ENCODE measurements at regions not wholly inside any gene's neighbourhood (a gene's known extent, or its start where the extent isn't known, plus 50 kb on each side); places are given as distances from the start of the nearest gene placed in this dataset.

- no peak overlapping the region for H3K27ac Mint-ChIP-seq
- no peak for ATAC-seq
- H3K36me3 Mint-ChIP-seq: no peaks in the 10 kb centered on the region
- no peak overlapping the region for H3K4me3 Mint-ChIP-seq
- no peaks in the 10 kb centered on the region for H3K4me1 Mint-ChIP-seq
- no peaks in the 10 kb centered on the region for H3K27me3 Mint-ChIP-seq
- H3K9me3 Mint-ChIP-seq: no peaks in the 10 kb centered on the region
Observed at GRCh38 chr10:58048936-58049335, 218.8 kb downstream of the IPMK start.

- no peak overlapping the region for H3K4me3 Mint-ChIP-seq
- H3K36me3 Mint-ChIP-seq: no peaks in the 10 kb centered on the region
- H3K4me1 Mint-ChIP-seq: no peaks in the 10 kb centered on the region
- no peak for ATAC-seq
- H3K27ac Mint-ChIP-seq: no peak overlapping the region
- peaks cover 5% of the 10 kb centered on the region for H3K9me3 Mint-ChIP-seq
- no peaks in the 10 kb centered on the region for H3K27me3 Mint-ChIP-seq
Observed at GRCh38 chr10:58044072-58044471, 223.6 kb downstream of the IPMK start.

DNA sequence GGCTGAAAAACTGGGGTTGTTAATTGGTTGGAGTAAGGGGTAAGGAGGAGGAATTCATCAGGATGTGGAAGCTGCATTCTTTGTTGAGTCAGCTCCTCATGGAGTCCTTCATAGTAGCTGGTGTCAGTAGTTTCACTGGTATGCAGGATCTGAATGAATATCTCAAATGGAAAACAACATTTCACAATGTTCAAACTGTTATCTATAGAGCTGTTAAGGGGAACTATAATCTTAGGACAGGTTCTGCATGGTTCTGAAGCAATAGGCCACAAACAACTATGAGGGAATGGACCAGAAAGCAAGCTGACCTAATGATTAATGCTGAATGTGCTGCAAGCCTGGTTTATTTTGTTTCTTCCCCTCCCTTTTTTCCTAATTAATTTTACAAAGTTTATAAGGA is 225.8 kb downstream of the IPMK start:
- H3K36me3 Mint-ChIP-seq: no peaks in the 10 kb centered on the region
- ATAC-seq: no peak
- H3K27me3 Mint-ChIP-seq: no peaks in the 10 kb centered on the region
- H3K4me1 Mint-ChIP-seq: no peaks in the 10 kb centered on the region
- no peak overlapping the region for H3K4me3 Mint-ChIP-seq
- peaks cover 5% of the 10 kb centered on the region for H3K9me3 Mint-ChIP-seq
- H3K27ac Mint-ChIP-seq: no peak overlapping the region

- Mint-ChIP-seq H3K27ac (no peak overlapping the region), H3K4me1 (no peaks in the 10 kb centered on the region), H3K9me3 (no peaks in the 10 kb centered on the region), H3K4me3 (no peak overlapping the region), H3K27me3 (no peaks in the 10 kb centered on the region), H3K36me3 (no peaks in the 10 kb centered on the region)
- ATAC-seq: no peak
Observed at GRCh38 chr10:58030208-58030607, 237.5 kb downstream of the IPMK start.

- H3K27me3 Mint-ChIP-seq: no peaks in the 10 kb centered on the region
- H3K4me1 Mint-ChIP-seq: no peaks in the 10 kb centered on the region
- H3K36me3 Mint-ChIP-seq: no peaks in the 10 kb centered on the region
- no peak for ATAC-seq
- no peaks in the 10 kb centered on the region for H3K9me3 Mint-ChIP-seq
- no peak overlapping the region for H3K4me3 Mint-ChIP-seq
- H3K27ac Mint-ChIP-seq: no peak overlapping the region
Observed at GRCh38 chr10:58028597-58029366, 238.9 kb downstream of the IPMK start.

DNA sequence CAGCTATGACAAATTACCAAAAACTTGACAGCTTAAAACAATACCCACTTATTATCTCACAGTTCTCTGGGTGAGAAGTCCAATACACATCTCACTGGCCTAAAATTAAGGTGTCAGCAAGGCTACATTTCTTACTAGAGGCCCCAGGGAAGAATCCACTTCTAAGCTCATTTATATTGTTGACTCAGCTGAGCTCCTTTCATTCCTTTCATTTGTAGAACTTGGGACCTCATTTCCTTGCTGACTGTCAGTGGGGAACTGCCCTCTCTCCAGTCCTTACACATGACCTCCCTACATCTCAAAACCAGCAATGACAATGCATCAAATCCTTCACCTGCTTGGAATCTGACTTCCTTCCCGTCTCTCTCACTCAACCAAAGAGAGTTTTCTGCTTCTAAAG is 240.3 kb downstream of the IPMK start:
- no peak for ATAC-seq
- no peaks in the 10 kb centered on the region for H3K36me3 Mint-ChIP-seq
- H3K27ac Mint-ChIP-seq: no peak overlapping the region
- no peaks in the 10 kb centered on the region for H3K27me3 Mint-ChIP-seq
- no peaks in the 10 kb centered on the region for H3K9me3 Mint-ChIP-seq
- H3K4me1 Mint-ChIP-seq: no peaks in the 10 kb centered on the region
- no peak overlapping the region for H3K4me3 Mint-ChIP-seq

DNA sequence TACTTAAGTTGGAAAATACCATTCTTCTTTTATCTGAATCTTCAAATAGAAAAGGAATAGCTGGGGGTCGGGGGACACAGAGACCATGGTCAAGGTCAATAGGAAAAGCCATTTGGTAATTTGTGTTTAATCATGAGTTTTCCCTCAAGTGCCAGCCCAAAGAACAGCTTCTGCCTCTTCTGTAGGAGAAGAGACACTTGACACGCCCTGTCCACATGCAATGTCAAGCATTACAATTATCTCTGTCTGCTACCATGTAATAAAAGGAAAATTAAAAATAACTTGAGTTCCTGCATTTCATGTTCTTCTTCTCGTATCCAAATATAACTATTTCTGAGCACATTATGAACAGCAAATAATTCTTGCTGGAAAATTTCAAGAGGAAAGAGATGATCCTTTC is 241.7 kb downstream of the IPMK start:
- Mint-ChIP-seq H3K36me3 (no peaks in the 10 kb centered on the region), H3K27me3 (no peaks in the 10 kb centered on the region), H3K9me3 (no peaks in the 10 kb centered on the region), H3K4me3 (no peak overlapping the region), H3K4me1 (no peaks in the 10 kb centered on the region), H3K27ac (no peak overlapping the region)
- no peak for ATAC-seq

GRCh38 chr10:58023341-58024073 is 244.2 kb downstream of the IPMK start:
- H3K4me3 Mint-ChIP-seq: no peak overlapping the region
- no peaks in the 10 kb centered on the region for H3K4me1 Mint-ChIP-seq
- no peaks in the 10 kb centered on the region for H3K36me3 Mint-ChIP-seq
- no peaks in the 10 kb centered on the region for H3K27me3 Mint-ChIP-seq
- no peak overlapping the region for H3K27ac Mint-ChIP-seq
- no peak for ATAC-seq
- H3K9me3 Mint-ChIP-seq: peaks cover 2% of the 10 kb centered on the region

- Mint-ChIP-seq H3K27ac (no peak overlapping the region), H3K4me1 (no peaks in the 10 kb centered on the region), H3K36me3 (no peaks in the 10 kb centered on the region), H3K9me3 (peaks cover 2% of the 10 kb centered on the region), H3K4me3 (no peak overlapping the region), H3K27me3 (no peaks in the 10 kb centered on the region)
- no peak for ATAC-seq
Observed at GRCh38 chr10:58019863-58020537, 247.7 kb downstream of the IPMK start.

GRCh38 chr10:58017719-58018367 is 249.9 kb downstream of the IPMK start:
- H3K9me3 Mint-ChIP-seq: peaks cover 2% of the 10 kb centered on the region
- ATAC-seq: no peak
- no peaks in the 10 kb centered on the region for H3K4me1 Mint-ChIP-seq
- H3K27ac Mint-ChIP-seq: no peak overlapping the region
- no peaks in the 10 kb centered on the region for H3K27me3 Mint-ChIP-seq
- H3K36me3 Mint-ChIP-seq: no peaks in the 10 kb centered on the region
- H3K4me3 Mint-ChIP-seq: no peak overlapping the region

DNA sequence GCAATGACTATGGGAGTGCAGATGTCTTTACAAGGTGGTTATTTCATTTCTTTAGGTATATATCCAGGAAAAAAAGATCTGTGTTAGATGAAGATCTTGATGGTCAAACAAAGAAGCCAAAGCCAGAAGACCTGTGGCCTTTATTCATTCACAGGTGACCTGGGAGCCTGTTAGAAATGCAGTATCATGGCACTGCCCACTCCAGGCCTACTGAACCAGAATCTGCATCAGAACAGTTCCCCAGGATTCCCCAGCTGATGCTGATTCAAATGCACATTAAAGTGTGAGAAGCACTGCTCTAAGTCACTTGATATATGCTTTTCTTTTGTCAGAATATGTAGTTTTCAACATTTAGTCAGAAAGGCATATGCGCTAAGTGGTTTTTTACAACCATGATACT is 251.1 kb downstream of the IPMK start:
- Mint-ChIP-seq H3K27me3 (no peaks in the 10 kb centered on the region), H3K27ac (no peak overlapping the region)
- no peak for ATAC-seq

GRCh38 chr10:58014436-58014835 is 253.3 kb downstream of the IPMK start:
- no peaks in the 10 kb centered on the region for H3K27me3 Mint-ChIP-seq
- no peaks in the 10 kb centered on the region for H3K9me3 Mint-ChIP-seq
- H3K36me3 Mint-ChIP-seq: no peaks in the 10 kb centered on the region
- no peak overlapping the region for H3K27ac Mint-ChIP-seq
- no peaks in the 10 kb centered on the region for H3K4me1 Mint-ChIP-seq
- ATAC-seq: no peak
- no peak overlapping the region for H3K4me3 Mint-ChIP-seq

More for the DNA sequence above, 251.1 kb downstream of the IPMK start:
- Mint-ChIP-seq H3K36me3 (no peaks in the 10 kb centered on the region), H3K4me1 (no peaks in the 10 kb centered on the region), H3K9me3 (peaks cover 2% of the 10 kb centered on the region), H3K4me3 (no peak overlapping the region)

GRCh38 chr10:58013406-58013805 is 254.3 kb downstream of the IPMK start:
- H3K27ac Mint-ChIP-seq: no peak overlapping the region
- ATAC-seq: no peak
- no peaks in the 10 kb centered on the region for H3K4me1 Mint-ChIP-seq
- no peaks in the 10 kb centered on the region for H3K36me3 Mint-ChIP-seq
- H3K4me3 Mint-ChIP-seq: no peak overlapping the region
- no peaks in the 10 kb centered on the region for H3K27me3 Mint-ChIP-seq
- H3K9me3 Mint-ChIP-seq: no peaks in the 10 kb centered on the region

DNA sequence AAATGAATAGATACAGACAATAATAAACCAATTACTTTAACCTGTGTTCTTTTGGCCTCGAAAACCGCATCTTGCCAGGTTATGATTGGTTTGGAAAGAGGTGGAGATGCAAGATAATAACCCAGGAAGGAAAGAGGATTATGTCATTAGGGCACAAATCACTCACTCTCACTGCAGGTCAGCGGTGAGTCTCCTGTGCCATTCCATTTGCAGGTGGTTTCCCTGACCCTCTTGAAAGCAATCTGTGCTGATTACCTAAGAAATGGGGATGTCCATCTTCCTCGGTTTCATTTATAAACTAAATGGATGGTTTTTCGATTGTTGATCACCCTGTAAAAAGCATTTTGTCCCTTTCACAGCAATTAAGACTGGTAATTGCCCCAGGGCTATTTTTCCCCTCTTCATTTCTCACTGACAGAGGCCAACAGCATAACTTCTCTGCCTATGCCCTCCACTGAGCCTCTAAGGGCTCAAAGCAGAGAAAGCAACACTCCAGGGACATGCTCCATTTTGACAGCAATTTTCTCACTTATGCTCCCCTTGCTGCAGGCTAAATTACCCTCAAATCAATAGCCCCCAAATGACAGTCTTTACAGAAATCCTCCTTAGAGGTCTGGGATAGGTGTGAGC is 257.5 kb downstream of the IPMK start:
- Mint-ChIP-seq H3K9me3 (no peaks in the 10 kb centered on the region), H3K36me3 (no peaks in the 10 kb centered on the region), H3K27ac (no peak overlapping the region), H3K27me3 (no peaks in the 10 kb centered on the region), H3K4me3 (no peak overlapping the region), H3K4me1 (no peaks in the 10 kb centered on the region)
- ATAC-seq: no peak

DNA sequence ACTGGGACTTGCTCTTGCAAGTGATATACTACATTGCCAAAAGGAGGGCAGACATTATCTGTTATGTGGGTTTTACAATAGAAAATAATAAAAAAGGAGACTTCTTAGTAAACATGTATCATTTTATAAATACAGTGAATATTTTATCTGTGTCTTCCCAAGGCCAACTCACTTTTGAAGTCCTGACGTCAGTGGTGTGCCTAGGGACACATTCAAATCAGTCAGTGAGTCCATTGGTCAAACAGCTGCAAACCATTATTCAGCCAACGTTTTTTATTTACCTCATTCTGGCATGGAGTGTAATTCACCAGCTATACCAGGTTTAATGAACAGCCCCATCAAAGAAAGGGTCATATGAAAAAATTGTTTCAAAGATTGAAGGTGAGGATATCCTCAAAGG is 263.7 kb downstream of the IPMK start:
- Mint-ChIP-seq H3K36me3 (no peaks in the 10 kb centered on the region), H3K9me3 (no peaks in the 10 kb centered on the region), H3K27ac (no peak overlapping the region), H3K4me1 (no peaks in the 10 kb centered on the region), H3K27me3 (no peaks in the 10 kb centered on the region), H3K4me3 (no peak overlapping the region)
- no peak for ATAC-seq

Data from stimulated activated memory B cell treated with anti-CD40 and anti-IgM and Interleukin-4, amounts not matched to agents 10 μg/mL and 1 μg/mL and 100 μg/mL, for 72 hours (primary cell).